WERI-Rb-1 (cell line): ENCODE measurements at regions not wholly inside any gene's neighbourhood (a gene's known extent, or its start where the extent isn't known, plus 50 kb on each side); places are given as distances from the start of the nearest gene placed in this dataset.

Source experiments
- DNase-seq: peaks from one replicate; pipeline ENCODE4 v3.0.0-alpha.2; 2020
- H3K27ac ChIP-seq: fragments of 250-450 bp; sonication (Bioruptor Pico); 2 replicates; pipeline ENCODE4 v1.5.1; 2020; ENCODE audit warnings: mild to moderate bottlenecking, moderate library complexity
- H3K27me3 ChIP-seq: fragments of 250-450 bp; sonication (Bioruptor Pico); 2 replicates; pipeline ENCODE4 v1.5.1; 2021; ENCODE audit warnings: mild to moderate bottlenecking, low read depth, moderate library complexity; ENCODE audit not compliant: insufficient read depth, severe bottlenecking
- H3K36me3 ChIP-seq: fragments of 250-450 bp; sonication (Bioruptor Pico); 2 replicates; pipeline ENCODE4 v1.5.1; 2020; ENCODE audit warnings: mild to moderate bottlenecking, moderate library complexity
- H3K4me3 ChIP-seq: 2 replicates; pipeline ENCODE4 v1.5.1; 2011; ENCODE audit warnings: low read depth, mild to moderate bottlenecking, control low read depth, low read length
- H3K9me3 ChIP-seq: fragments of 250-450 bp; sonication (Bioruptor Pico); 2 replicates; pipeline ENCODE4 v1.5.1; 2021; ENCODE audit warnings: mild to moderate bottlenecking, moderate library complexity; ENCODE audit not compliant: severe bottlenecking
- CTCF ChIP-seq: IDR thresholded peaks from 2 replicates; pipeline ENCODE4 v1.5.1; 2011; ENCODE audit warnings: low read depth, mild to moderate bottlenecking, control low read depth, inconsistent platforms, low read length

DNA sequence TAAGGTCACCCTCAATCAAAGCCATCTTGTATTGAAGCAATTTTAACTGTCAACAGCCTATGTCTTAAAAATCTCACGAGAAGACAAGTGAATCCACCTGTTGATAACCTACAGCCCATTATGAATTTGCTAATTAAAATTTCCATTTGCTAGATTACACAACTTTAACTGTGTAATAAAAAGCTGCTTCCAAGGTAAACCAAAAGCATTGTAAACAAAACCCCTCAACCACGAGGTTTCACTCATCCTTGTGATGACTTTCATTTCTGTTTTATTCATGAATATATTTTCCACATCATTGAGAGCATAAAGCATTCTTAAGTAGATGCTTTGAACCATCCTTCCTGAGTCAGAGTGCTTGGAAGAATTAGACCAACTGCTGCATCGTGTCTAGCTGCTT, 217.5 kb upstream of the GYPA start:
- no peak for TF ChIP-seq CTCF
- Histone ChIP-seq H3K4me3 (no peak overlapping the region), H3K27ac (no peak overlapping the region), H3K27me3 (no peaks in the 10 kb centered on the region), H3K36me3 (no peaks in the 10 kb centered on the region), H3K9me3 (no peaks in the 10 kb centered on the region)
- no peak for DNase-seq

DNA sequence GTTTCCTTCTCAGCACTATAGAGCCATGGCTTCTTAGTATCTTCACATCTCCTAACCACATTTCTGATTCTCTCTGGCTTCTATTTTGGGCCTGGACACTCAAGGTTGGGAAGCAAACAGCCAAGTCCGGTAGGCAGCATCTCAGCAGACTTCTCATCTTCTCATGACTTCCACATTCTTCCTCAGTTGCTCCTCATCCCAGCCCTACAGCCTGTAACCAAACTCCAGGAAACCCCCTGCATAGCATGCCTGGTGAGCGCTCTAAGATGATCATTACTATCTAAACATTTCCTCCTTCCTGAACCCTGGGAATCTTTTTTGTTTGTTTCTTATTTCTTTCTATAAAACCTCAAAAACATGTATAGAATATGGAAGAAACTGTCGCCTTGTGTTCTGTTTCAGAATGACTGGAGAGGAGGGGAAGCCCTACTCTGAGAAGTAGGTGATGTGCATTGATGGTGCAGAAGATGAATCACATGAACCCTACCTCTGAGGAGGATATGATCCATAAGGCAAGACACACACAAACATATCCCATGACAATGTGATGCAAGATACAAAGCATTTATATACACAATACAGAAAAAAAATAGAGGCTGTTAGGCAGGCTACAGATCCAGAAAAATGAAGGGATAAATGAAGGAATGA, 219.8 kb upstream of the GYPA start:
- Histone ChIP-seq H3K27me3 (no peaks in the 10 kb centered on the region), H3K9me3 (no peaks in the 10 kb centered on the region), H3K36me3 (no peaks in the 10 kb centered on the region), H3K27ac (no peak overlapping the region), H3K4me3 (no peak overlapping the region)
- no peak for TF ChIP-seq CTCF
- no peak for DNase-seq

GRCh38 chr4:144362366-144362765, 221.8 kb upstream of the GYPA start:
- DNase-seq: no peak
- Histone ChIP-seq H3K27me3 (no peaks in the 10 kb centered on the region), H3K4me3 (no peak overlapping the region), H3K27ac (no peak overlapping the region), H3K9me3 (no peaks in the 10 kb centered on the region), H3K36me3 (no peaks in the 10 kb centered on the region)
- TF ChIP-seq CTCF: no peak

GRCh38 chr4:144363890-144364289, 223.4 kb upstream of the GYPA start:
- TF ChIP-seq CTCF: no peak
- Histone ChIP-seq H3K27me3 (no peaks in the 10 kb centered on the region), H3K4me3 (no peak overlapping the region)

GRCh38 chr4:144366425-144366824, 225.9 kb upstream of the GYPA start:
- no peak for DNase-seq
- H3K27me3 ChIP-seq: no peaks in the 10 kb centered on the region
- TF ChIP-seq CTCF: no peak
- H3K27ac ChIP-seq: no peak overlapping the region
- H3K36me3 ChIP-seq: no peaks in the 10 kb centered on the region
- no peak overlapping the region for H3K4me3 ChIP-seq
- H3K9me3 ChIP-seq: no peaks in the 10 kb centered on the region

More at GRCh38 chr4:144363890-144364289, 223.4 kb upstream of the GYPA start:
- H3K9me3 ChIP-seq: no peaks in the 10 kb centered on the region
- H3K36me3 ChIP-seq: no peaks in the 10 kb centered on the region
- H3K27ac ChIP-seq: no peak overlapping the region
- DNase-seq: no peak

DNA sequence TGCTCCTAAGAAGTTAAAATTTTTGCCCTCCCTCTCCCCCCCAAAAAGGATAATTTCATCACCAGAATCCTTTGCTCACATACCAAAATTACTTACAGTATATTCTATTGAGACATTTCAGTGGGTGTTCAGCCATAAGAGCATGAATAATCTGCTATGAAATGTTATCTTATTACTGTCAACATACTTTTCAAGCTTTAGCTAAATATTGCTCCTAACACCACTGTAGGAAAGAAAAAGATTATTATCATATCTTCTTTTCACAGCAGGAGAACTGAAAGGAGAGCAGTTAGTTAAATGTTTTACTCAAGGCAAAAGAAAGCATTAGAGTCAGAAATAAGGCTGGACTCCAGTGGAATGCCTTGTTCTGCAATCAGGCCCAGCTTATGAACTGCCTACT, 231.0 kb upstream of the GYPA start:
- Histone ChIP-seq H3K27me3 (no peaks in the 10 kb centered on the region), H3K36me3 (no peaks in the 10 kb centered on the region), H3K4me3 (no peak overlapping the region), H3K27ac (no peak overlapping the region), H3K9me3 (no peaks in the 10 kb centered on the region)
- no peak for DNase-seq
- TF ChIP-seq CTCF: no peak
